Tongue (tissue), 1 donor: ENCODE measurements at regions not wholly inside any gene's neighbourhood (a gene's known extent, or its start where the extent isn't known, plus 50 kb on each side); places are given as distances from the start of the nearest gene placed in this dataset.
"Not testable (repeated sequence)": the region's sequence is repeated elsewhere in the genome, so short reads cannot be mapped to it uniquely, and the experiment has no call there.

Experiments
- DNase-seq: peaks from one replicate; pipeline ENCODE4 v3.0.0-alpha.2; 2015

DNA sequence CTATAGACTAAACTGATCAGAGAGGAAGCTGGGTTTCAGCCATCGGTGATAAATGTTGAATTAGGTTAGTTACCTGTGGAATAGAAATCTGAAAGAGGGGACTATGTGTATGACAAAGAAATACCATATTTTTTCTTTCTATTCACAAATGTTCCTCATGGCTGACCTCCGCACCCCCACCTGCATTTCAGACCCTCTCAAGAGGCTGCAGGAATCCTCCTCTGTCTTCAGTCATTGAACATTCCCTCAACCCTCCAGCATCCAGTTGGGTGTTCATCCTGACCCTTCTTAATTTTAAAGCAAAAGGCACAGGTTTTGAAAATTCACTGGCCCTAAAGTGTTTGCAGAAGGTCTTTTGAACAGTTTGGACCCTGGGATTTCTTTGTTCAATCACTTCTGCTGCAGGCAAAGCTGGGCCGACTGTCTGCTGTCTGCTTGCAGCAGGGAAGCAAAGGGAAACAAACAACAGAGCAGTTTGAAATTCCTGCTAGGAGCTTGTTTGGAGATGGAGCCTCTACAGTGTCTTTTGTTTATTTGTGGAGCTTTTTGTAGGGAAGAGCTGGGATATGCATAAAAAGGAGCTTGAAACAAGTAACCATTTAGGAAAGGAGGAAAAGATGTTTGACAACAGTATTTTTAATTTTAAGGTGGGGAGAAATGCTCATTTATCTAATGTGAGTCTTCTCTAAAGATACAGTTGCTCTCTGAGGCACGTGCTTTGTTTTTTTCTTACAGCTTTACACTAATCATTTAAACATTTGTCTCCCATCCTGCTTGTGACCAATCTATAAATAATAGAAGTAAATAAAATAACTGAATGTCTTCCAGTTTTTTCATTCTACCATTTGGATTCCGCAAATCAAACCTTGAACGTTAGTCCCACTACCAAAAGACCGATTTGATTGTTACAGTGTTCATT is 213.3 kb upstream of the MMADHC start:
- peak; percentile 31 for DNase-seq

- DNase-seq: peak; percentile 65
Observed at GRCh38 chr2:149799013-149799705, 211.6 kb upstream of the MMADHC start.

GRCh38 chr2:149797030-149797429 is 209.5 kb upstream of the MMADHC start:
- DNase-seq: no peak

DNA sequence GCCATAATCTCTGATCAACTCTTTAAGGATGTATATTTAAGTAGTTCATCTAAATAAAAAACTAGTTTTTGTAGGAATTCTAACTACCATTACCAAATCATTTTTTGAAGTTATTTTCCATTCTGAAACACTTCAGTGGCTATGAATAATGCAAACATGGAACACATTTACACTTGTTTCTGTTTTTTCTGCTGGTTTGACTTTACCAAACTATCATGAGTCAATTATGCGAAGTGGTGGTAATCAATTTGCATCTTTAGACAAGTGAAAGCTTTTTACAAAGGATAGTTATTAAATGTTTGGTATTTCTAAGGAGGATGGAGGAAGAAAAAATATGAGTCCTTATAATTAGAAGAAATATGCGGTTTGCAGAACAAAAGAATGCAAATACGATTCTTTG is 202.0 kb upstream of the MMADHC start:
- no peak for DNase-seq

DNA sequence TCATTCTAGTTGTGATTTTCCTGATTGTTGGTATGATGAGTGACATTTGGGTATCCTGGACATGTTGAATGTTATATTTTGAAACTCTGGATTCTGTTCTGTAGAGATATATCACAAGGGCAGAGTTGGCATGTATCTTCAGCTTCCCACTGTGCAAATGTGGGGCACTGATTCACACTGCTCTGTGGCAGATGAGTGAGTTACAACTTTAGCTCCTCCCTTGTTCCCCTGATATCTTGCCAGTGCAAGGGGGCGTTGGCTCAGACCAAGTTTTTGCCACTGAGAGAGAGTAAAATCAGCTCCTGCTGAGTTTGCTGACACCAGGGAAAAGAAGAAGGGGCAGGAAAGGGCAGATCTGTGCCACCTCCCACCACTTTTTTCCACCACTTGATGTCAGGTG is 199.6 kb upstream of the MMADHC start:
- no peak for DNase-seq

- DNase-seq: no peak
Observed at GRCh38 chr2:149783284-149783683, 195.7 kb upstream of the MMADHC start.

- peak; percentile 19 for DNase-seq
Observed at GRCh38 chr2:149782572-149782971, 195.0 kb upstream of the MMADHC start.

GRCh38 chr2:149781263-149781808 is 193.8 kb upstream of the MMADHC start:
- DNase-seq: no peak

- no peak for DNase-seq
Observed at GRCh38 chr2:149773006-149773405, 185.4 kb upstream of the MMADHC start.

- DNase-seq: peak; percentile 21
Observed at GRCh38 chr2:149768320-149768799, 180.8 kb upstream of the MMADHC start.

DNA sequence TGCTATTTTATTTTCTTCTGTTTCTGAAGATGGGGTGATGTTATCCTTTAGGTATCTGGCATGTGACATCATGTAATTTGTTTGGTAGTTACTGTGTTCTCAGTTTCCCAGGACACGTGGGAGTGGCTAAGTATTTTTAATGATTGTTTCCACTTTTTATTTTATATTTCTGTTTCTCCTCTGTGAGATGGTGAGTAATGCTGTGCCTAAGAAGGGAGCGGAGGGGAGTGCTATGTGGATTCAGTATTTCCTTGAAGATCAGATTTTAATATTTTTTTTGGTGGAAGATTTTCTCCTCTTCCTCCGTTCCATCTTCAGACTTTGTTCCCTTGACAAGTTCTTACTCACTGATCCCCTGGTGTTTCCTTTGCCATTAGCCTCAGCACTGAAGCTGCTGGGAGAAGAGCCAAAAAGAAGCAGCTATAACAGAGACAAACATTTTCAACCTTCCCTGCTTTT is 180.0 kb upstream of the MMADHC start:
- peak; percentile 32 for DNase-seq

- DNase-seq: no peak
Observed at GRCh38 chr2:149766339-149766738, 178.8 kb upstream of the MMADHC start.

GRCh38 chr2:149765636-149766035 is 178.1 kb upstream of the MMADHC start:
- no peak for DNase-seq

DNA sequence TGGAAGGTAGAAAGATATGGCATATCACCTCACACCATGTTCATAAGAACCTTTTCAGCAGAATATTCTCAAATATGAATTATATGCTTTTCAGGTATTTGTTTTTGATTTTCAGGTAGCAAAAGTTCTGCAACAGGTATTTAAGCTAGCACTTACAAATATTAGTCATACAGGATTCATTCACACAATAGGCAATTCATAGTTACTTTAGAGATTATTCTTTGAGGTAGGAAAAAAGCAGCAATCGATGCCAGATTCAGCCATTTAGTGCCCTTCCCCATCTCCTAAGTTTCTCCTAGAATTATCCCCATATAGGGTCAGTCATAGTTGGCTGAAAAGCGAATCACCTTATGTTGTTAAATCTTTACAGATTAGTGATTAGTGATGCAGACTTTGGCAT is 177.4 kb upstream of the MMADHC start:
- DNase-seq: no peak

- DNase-seq: no peak
Observed at GRCh38 chr2:149763358-149763757, 175.8 kb upstream of the MMADHC start.

DNA sequence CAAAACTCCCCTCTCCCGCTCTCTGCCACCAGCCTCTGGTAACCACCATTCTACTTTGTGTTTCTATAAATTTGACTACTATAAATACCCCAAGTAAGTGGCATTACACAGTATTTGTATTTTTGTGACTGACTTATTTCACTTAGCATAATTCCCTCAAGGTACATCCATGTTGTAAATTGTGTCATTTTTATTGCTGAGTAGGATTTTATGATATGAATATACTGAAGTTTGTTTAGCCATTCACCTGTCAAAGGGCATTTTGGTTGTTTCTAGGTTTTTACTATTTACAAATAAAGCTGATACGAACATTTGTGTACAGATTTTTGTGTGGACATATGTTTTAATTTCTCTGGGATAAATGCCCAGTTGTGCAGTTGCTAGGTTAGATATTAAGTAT is 174.0 kb upstream of the MMADHC start:
- DNase-seq: no peak

DNA sequence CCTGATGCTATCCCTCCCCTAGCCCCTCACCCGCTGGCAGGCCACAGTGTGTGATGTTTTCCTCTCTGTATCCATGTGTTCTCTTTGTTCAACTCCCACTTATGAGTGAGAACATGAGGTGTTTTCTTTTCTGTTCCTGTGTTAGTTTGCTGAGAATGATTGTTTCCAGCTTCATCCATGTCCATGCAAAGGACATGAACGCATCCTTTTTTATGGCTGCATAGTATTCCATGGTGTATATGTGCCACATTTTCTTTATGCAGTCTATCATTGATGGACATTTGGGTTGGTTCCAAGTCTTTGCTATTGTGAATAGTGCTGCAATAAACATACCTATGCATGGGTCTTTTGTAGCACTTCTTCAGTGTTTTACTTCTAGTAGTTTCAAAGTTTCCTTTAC is 171.8 kb upstream of the MMADHC start:
- DNase-seq: not testable (repeated sequence)

DNA sequence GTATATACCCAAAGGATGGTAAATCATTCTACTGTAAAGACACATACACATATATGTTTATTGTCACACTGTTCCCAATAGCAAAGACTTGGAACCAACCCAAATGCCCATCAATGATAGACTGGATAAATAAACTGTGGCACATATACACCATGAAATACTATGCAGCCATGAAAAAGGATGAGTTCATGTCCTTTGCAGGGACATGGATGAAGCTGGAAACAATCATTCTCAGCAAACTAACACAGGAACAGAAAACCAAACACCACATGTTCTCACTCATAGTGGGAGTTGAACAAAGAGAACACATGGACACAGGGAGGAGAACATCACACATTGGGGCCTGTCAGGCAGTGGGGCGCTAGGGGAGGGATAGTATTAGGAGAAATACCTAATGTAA is 167.1 kb upstream of the MMADHC start:
- not testable (repeated sequence) for DNase-seq

- no peak for DNase-seq
Observed at GRCh38 chr2:149747456-149747855, 159.9 kb upstream of the MMADHC start.

GRCh38 chr2:149745396-149746230 is 158.0 kb upstream of the MMADHC start:
- no peak for DNase-seq

- no peak for DNase-seq
Observed at GRCh38 chr2:149744865-149745264, 157.3 kb upstream of the MMADHC start.

GRCh38 chr2:149743842-149744448 is 156.4 kb upstream of the MMADHC start:
- DNase-seq: peak; percentile 54
